ENCODE measurements at regions not wholly inside any gene's neighbourhood (a gene's known extent, or its start where the extent isn't known, plus 50 kb on each side); places are given as distances from the start of the nearest gene placed in this dataset.
A peak's percentile ranks its signal among the peaks of the same experiment; 100 is the strongest.

DNA sequence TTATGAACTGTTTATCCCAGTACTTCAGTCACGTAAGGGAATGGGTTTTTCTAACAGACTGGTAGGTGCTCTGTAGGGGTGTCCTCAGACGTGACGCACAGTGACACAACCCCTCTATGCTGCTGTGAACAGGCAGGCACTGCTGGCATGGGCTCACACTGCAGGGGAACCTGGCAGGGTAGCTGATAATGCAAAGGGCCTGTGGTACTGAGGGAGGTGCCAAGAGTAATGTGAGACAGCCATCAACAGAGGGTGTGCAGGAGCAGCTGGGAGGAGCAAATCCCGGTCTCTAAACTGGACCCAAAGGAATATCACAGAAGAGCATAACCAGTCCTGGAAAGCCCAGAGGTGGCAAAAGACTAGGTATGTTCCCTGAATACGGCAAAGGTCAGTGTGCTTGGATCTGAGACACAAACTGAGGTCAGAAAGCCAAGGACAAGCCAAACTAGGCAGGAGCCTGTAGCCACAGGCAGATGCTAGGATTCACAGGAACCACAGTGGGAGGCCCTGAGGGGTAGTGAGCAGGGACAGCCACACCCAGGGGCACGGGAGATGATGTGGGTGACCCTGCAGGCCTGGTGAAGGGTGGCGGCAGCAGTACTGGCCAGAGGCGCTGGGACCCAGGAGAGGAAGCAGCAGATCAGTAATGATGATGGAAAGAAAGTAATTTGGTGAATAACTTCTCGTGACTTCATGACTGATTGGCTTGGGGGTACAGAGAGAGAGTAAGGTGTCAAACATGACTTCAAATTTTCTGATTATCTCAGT, 248.1 kb upstream of the CHRNA7 start:
- no peak for DNase-seq

DNA sequence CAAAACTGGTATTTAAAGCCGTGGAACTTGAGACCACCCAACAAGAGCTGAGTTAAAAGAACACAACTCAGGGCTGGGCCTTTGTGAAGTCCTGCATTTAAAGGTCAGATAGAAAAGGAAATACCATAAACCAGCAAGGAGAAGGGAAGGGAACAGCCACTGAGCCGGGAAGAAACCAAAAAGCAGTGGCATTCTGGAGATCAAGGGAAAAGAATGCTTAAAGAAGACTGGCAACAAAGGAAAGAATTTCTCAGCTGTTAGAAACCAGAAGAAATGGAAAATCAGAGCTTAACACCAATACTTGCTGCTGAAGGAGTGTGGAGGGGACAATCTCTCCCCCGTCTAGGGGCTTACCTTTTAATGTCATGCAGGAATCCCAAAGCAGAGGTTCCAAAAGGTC, 247.4 kb upstream of the CHRNA7 start:
- no peak for DNase-seq

DNA sequence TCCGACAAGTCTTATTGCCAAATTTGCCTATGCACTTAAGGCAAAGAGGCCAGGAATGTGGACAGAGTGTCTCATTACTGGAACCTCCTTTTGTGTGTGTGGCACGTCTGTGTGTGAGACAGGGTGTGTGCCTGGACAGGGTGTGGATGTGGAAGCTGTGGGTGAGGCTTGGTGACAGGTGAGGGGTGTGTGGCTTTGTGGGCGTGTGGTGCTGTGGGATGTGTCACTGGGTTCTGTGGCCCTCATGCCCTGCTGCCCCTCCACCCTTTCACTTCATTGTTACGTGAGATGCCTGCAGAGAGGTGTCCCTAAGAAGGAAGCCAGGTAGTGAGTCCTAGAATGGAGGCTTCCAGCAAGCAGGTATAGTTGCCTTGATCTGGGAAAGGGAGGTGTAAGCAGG, 244.0 kb upstream of the CHRNA7 start:
- no peak for DNase-seq

DNA sequence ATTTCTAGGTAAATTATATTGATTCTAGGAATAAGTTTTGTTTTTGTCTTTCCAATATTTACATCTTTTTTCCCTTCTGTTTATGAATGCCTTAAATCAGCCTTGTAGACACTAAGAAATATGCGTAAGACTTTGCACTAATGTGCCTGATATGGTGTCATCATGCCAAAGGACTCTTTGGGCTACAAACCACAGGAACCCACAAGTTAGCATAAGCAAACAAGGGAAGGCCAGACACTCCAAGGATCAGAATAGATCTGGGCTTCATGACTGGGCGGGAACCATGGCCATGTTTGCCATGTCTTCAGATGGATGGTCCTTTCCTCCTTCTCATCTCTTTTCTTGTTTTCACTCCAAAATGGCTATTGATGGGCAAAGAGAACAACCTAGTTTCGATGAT, 242.2 kb upstream of the CHRNA7 start:
- no peak for DNase-seq

DNA sequence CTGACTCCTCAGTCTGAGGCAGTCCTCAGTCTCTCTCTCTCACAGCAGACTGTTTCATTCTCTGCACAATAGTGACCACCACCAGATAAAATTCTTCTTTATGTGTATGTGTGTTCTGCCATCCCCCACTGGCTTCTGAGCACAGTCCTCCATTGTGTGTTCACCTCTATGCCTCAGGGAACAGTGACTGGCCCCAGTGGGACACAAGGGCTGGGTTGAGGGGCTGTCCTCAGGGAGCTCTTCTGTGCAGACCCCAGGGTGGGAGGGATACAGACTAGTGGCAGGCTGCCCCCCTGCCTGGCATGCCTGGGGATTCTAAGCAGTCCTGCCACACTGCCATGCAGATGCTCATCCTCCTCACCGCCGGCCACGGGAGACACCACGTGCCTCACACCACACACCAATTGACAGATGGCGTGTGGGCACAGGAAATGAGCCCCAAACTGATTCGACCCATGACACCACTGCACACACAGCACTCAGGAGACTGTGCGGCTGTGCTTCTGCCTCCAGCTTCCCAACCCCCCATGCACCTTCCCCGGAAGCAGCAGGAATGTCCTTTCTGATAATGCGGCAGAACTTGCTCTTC, 237.6 kb upstream of the CHRNA7 start:
- no peak for DNase-seq

DNA sequence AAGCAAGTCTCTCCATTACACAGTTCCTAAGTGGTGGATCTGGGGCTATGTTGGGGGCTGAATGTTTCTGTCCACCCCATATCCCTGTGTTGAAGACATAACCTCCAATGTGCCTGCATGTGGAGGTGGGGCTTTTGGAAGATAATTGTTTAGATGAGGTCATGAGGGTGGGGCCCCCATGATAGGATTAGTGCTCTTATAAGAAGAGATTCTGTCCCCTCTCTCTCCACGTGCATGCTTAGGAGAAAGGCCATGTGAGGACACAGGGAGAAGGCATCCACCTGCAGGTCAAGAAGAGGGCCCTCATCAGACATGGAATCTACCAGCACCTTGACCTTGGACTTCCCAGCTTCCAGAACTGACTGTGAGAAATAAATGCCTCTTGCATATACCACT, 231.0 kb upstream of the CHRNA7 start:
- DNase-seq: no peak

DNA sequence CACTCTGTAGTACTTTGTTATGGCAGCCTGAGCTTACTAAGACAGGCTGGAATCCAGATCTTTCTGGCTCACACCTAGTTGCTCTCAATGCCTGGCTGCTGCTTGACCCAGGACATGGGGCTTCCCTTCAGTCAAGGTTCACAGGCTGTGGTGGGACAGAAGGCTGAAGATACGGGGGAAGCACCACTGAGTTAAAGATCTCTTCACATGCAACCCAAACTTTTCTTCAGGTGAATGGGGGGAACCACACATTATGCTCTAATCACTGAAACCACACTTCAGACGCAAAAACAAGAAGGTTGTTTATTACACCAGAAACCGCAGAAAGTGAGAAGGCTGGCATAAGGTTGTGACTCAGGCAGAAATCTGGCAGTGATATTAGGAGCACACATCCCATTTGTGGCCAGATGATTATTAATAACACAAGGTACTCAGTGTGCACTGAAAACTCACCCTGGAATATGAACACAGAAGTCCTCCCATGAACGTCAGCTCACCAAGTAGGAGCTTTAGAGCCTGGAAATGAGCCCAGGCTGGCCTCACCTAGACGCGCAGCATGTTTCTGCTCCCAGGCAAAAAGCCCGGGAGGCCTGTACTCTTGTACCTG, 230.5 kb upstream of the CHRNA7 start:
- DNase-seq: no peak

DNA sequence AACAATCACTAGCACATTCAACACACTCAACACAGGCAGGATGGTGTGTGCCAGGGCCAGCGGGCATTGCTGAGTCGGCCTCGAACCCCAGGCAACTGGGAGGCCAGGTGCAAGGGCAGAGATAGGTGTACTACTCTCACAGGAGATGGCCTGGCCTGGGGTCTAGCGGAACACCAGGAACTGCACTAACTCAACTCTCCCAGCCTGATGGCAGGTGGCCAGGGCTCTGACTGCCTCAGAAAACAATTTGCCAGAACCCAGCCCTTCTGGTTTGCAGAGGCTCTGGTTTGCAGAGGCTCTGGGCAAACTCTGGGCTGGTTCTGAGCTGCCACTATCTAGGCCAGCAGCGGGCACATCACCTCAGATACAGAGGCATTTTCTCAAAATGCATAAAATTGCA, 229.2 kb upstream of the CHRNA7 start:
- no peak for DNase-seq

DNA sequence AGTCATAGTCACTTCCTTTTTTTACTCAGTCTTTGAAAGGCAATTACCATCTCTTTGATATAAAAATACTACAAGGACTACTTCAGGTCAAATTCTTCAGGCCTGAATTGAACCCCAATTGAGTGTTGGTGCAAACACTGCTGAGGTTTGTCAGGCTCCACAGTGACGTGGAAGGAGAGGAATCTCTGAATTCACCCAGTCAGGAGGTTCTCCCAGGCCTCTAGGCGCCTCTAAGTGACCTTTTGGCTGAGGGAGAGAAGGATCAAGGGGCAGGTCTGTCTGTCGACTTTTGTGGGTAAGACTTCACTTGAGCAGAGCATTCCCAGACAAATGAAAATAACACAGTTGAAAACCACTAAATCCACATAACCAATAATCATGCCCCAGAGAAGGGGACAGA, 227.6 kb upstream of the CHRNA7 start:
- DNase-seq: no peak

DNA sequence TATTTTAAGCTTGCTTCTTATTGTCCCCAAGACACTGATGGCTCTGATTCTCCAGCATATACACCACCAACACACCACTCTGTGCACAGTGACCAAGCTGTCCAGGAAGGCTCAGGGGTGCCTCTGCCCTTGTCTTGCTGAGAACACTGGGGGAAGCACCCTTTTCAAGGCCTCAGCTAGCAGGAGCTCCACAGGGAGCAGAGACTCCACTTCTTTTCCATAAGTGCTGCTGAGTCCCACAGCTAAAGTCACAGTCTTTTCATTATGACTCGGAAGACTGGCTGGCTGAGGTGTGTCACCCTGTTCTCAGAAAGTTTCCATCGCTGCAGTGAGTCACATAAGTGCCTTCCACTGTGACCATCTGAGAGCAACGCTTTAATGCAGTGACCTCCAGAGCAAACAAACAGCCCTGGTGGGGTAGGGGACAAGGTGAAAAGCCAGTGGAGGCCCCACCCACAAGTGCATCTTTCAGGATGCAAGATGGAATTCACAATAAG, 226.9 kb upstream of the CHRNA7 start:
- no peak for DNase-seq

DNA sequence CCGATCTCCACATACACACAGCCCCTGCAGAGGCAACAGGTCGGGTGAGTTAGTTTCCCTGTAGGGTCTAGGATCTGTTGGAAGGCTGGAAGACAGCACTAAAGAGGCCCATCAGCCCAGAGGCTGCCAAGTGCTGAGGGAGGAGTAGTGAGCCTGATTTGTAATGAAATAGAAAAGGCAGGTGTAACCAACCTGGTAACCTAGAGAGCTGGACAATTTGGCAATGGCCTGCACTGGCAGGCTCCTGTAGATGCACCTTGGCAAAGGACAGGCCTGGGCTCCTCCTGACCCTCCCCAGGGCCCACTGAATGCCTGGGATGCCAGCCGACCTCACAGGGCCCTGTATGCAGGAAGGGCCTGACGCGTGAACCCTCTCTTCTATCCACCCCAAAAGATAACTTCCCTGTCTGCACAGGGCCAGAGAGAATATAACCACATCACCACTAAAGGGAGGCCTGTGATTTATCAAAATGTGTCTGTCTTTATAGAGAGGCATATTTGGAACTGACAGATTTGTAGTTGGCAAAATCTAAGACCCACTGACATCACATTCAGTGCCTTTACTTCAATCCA, 225.1 kb upstream of the CHRNA7 start:
- no peak for DNase-seq

DNA sequence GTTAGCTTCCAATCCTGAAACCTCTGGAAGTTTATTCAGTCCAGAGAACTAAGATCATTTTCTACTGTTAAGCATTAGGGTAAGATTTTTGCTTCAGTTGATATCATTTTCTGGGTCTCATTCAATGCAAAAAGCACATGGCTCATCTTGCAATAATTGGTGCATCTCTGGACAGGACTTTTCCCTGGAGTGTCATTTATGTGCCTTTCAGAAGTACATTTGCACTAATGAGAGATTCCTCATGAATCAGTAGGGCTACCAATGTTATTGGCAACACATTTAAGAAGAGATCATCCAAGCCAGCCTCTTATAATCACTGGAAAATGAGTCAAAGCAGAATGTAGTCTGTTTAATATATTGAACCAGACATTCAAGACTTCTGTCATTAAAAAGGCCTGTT, 224.2 kb upstream of the CHRNA7 start:
- no peak for DNase-seq

DNA sequence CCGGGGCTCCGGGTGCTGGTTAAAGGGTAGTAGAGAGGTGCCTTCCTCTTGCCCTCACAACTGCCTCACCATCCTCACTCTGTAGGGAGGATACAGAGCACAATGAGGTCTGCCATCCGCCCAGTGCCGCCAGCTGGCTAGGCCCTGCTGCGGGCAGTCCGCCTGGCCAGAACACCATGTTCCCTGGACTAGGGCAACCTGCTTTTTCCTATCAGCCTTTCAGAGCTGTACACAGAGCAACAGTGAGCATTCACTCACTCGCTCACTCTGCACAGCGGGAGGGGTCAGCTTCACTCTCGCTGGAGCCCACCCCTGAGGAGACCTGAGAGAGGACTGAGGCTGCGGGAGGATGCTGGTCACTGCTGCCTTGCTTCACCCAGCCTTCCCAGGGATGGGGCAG, 218.7 kb upstream of the CHRNA7 start:
- DNase-seq: no peak

DNA sequence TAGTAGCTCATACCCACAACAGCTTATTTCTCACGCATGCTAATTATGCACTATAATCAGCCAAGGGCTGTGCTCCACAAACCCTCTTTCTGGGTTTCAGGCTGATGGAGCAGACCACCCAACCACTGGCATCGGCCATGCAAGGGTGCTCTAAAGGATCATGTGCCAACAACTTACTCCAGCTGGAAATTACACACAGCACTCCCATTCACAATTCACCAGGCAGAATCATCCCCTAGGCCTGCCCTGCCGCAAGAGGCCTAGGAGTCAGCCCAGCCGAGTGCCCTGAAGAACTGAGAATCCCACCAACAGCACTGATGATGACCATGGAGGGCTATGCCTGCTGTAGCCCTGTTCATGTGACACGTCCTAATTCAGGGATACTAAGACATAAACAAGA, 216.2 kb upstream of the CHRNA7 start:
- no peak for DNase-seq

DNA sequence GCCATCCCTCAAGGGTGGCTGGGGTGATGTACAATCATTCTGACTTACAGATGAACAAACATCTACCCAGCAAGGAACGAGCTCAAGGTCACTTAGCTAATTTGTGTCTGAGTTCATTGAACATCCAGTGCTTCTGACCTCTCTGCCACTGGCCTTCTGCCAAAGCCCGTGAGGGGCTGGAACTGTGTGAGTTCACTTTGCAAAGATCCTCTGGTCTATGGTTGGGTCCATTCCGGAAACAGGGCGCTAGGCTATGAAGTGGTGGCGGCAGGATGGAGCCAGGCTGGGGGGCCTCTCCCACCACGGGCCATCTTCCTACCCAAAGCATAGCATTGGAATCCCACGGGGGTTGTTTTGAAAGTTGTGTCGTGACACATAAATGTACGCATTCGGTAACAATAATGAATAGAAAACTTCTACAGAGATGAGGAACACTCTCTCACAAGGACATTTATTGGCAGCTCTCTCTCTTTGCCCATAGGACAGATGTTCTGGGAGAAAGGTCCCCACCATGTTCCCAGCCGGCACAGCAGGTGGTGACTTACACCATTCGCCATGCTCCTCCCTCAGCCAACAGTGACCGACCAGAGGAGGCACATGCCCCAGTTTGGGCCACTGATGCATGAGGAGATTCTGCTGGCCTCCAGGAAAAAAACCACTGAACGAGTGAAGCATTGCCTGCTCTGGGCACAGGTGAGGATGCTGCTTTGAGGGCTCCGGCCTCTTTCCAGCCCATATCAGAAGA, 214.7 kb upstream of the CHRNA7 start:
- no peak for DNase-seq

DNA sequence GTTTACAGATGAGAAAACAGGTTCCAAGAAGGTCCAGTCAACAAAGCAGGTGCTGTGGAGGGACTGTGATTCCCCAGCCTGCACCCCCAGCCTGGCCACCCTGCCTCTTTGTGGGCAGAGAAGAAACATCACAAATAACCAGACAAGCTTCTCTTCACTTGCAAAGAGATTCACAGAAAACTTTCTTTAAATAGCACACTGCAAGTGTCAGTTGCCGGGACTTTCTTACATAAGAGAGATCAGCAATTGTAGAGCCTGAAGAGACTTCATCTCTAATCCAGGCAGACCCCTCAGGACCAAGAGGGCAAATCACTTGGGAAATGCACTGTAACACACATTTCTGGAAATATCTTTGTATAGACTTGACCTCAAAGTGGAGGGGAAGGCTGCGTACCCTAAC, 207.9 kb upstream of the CHRNA7 start:
- no peak for DNase-seq

DNA sequence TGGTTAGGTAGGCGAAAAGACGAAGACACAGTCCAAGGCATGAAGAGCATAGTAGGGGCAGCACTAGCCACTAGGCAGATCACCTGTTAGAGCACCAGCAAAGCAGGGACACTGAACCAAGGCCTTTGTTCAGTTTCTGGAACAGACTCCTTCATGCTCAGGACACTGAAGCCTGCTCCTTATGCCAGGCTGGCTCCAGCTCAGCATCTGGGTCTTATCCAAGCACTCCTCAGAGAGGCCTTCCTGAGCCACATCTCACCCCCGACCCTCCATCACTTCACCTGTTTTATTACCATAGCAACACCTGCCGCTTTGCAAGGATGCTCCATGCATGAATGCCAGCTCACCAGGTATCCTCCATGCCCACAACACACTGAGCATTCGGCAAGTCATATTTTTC, 206.3 kb upstream of the CHRNA7 start:
- peak; percentile 31 for DNase-seq

DNA sequence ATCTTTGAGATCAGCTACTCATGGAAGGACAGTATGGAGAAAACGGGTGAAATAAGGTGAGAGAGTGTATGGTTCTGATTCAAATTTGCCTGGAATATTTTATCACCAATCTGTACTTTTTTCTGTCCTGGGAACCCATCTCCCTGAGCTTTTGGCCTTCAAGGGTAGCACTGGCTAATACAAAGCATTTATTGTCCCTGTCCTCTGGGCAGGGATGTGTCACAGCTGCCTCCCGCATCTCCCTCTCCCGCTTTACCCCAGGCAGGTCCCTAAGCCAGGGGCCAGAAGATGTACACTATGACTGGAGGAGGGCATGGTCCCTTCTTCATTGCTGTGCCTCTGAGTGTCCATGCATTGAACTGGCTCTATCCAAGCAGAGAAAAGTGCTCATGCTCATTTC, 201.7 kb upstream of the CHRNA7 start:
- no peak for DNase-seq

DNA sequence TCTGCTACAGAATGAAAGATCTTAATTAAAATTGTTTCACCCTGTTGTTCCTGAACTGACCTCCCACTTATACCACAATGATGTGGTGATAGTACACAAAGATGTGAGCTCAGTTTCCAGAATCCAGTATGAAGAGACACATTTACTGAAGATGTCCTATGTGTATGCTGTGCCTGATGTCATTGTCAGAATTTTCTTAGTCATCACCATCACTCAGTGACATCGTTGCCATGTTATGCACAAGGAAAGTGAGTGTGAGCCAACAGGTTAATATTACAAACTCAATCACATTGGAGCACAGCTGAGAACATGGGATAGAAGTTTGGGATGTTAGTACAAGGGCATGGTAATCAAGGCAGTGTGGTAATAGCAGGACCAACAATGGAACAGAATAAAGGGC, 199.7 kb upstream of the CHRNA7 start:
- DNase-seq: no peak

DNA sequence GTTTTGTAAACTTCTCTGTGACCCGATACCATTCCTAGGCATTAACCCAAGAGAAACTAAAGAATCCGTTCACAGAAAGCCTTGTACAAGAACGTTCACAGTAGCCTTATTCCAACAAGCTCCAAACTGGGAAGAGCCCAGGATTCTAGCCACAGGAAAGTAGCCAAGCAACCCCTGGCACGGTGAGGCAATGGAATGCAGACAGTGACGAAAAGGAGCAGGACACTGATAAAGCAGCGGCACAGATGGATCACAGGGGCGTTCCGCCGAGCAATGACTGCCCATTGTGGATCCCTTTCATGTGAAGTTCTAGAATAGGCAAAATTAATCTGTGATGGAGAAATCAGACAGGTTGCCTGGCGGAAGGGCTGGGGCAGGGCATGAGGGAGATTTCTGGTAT, 198.7 kb upstream of the CHRNA7 start:
- DNase-seq: no peak

DNA sequence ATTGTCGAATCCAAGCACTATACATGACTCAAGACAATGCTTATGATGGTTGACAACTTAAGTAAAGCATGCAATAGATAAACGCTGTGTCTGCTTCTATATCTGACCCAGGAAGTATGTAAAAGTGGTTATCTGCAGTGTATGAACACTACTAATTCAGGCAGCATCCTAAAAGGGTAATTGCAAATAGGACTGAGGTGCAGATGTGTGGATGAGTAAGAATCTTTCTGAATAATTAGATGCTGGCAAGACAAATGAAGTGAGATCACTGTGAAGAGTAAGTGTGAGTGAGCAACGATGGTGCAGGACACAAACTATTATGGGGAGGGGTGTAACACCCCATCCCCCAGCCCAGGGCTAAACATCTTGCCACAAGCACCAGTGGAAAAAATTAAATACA, 195.7 kb upstream of the CHRNA7 start:
- no peak for DNase-seq

DNA sequence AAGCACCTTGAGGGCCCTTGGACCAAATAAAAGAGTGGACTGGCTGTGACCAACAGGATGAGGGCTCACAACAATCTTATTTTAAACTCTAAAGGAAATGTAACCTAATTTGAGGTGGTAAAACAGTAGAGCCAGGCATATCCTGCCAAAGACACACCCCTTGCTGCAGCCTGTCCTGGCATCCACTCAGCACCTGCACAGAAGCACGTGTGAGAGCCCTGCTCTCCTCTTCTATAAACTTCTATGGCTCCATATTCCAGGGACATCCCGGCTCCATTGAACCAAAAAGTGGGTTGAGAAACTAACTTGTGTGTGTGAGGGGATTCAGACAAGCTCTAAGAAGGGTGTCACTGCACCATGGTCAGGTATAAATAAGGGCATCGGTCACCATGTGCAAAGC, 190.9 kb upstream of the CHRNA7 start:
- DNase-seq: no peak

DNA sequence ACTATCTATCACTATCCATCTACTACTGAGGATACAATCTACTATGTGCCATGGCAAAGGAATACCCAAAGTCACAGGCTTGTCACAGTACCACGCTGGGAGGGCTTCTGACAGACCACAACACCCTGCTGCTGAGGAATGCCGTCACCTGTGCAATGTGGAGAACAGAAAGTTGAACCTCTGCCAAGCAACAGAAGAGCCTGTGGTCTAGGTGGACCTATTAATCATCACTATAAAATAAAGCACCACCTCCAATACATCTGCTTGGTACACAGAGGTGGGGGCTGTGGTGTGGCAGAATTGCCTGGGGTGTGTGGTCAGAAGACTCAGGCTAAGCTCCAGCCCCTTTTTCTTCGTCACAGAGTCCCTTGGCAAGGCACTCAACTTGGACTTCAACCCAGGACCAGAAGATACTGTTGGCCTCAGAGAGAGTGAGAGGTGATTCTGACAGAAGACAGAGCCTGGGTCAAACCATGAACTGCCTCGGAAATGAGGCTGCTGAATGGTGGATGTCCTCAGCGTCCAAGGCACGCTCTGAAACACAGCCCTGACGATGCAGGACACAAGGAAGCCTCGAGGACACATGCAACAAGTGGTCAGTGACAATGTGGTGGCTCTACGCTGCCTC, 189.4 kb upstream of the CHRNA7 start:
- peak; percentile 5 for DNase-seq
